ENCODE measurements at regions not wholly inside any gene's neighbourhood (a gene's known extent, or its start where the extent isn't known, plus 50 kb on each side); places are given as distances from the start of the nearest gene placed in this dataset.

DNA sequence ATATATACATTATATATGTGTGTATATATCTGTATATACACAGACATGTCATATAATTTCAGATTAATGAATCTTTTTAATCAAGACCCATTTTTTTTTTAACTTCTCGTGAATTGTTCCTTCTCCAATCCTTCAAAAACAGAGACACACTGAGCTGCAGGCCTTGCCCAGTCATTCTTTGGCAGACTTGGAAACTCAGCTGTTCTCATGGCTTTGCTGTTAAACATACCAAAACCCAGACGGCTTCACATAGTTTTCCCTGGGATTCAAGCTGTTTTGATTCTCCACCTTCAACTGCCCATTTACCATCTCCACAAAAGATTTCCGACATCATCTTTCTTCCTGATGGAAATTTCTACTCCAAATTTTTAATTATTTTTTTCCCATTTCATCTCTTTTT is 148.7 kb downstream of the KCNJ2 start:
- peak; percentile 19 for DNase-seq
- H3K14ac ChIP-seq (replicated peaks; ENCODE audit: low read depth, low read length), result no peak overlapping the region
- in situ Hi-C loops (cut with MboI; ENCODE audit: low sequenced_read_pairs), result no loop called here

More for the DNA sequence above, 148.7 kb downstream of the KCNJ2 start:
- Histone ChIP-seq H3K4me2 (ENCODE audit: low read depth, low read length) (no peak overlapping the region), H2AK5ac (ENCODE audit: low read depth, low read length) (no peak overlapping the region), H2BK120ac (ENCODE audit: low read depth, low read length) (no peak overlapping the region), H4K91ac (ENCODE audit: insufficient read depth, low read depth, low read length) (no peak overlapping the region), H3K4me1 (ENCODE audit: control insufficient read depth, insufficient read depth, low read length) (no peaks in the 10 kb centered on the region; the same call in 1 of the 2 replicates), H2BK20ac (ENCODE audit: low read depth, low read length) (no peak overlapping the region), H3K79me1 (ENCODE audit: low read depth in 1 of 2, low read length in 2 of 2) (no peaks in the 10 kb centered on the region), H3K18ac (ENCODE audit: low read depth, low read length) (no peak overlapping the region), H3K9me1 (ENCODE audit: insufficient read depth, low read length) (peaks cover 4% of the 10 kb centered on the region; the same call in 1 of the 2 replicates), H3K27me3 (ENCODE audit: control insufficient read depth, insufficient read depth, low read length) (no peaks in the 10 kb centered on the region), H3K9ac (ENCODE audit: low read depth, low read length) (no peak overlapping the region), H4K5ac (ENCODE audit: low read depth, low read length) (no peak overlapping the region), H3K4me3 (ENCODE audit: insufficient read depth, low read depth, low read length) (no peak overlapping the region), H3K4ac (ENCODE audit: low read depth, low read length) (no peak overlapping the region), H3K56ac (ENCODE audit: extremely low read depth, insufficient read depth, low read length) (no peak overlapping the region), H2BK15ac (ENCODE audit: low read depth, low read length) (no peak overlapping the region), H2AFZ (replicated peaks; ENCODE audit: low read length, poor library complexity) (no peak overlapping the region), H4K8ac (ENCODE audit: low read depth in 2 of 2, low read length in 2 of 2) (no peak overlapping the region), H3K9me3 (ENCODE audit: control insufficient read depth, insufficient read depth, low read length) (no peaks in the 10 kb centered on the region), H2BK5ac (ENCODE audit: low read depth, low read length, poor library complexity, severe bottlenecking) (no peak overlapping the region), H3K27ac (ENCODE audit: insufficient read depth, low read length) (no peak overlapping the region), H3K36me3 (ENCODE audit: control insufficient read depth, insufficient read depth, low read length) (no peaks in the 10 kb centered on the region), H2AK9ac (replicated peaks; ENCODE audit: low read depth, low read length, poor library complexity) (no peak overlapping the region), H4K20me1 (ENCODE audit: insufficient read depth, low read length) (no peaks in the 10 kb centered on the region), H3K23ac (ENCODE audit: low read depth, low read length) (no peak overlapping the region)
- dilution Hi-C loops (cut with HindIII; ENCODE audit: low sequenced_read_pairs, unreplicated experiment), result no loop called here
- POLR2A ChIA-PET (ENCODE audit: unreplicated experiment), result no interaction called here
- CTCF ChIA-PET, result no interaction called here
- BruUV-seq (replicated peaks), result no TSS peak
- 70 to 100% methylated on average over 1 to 3 of the region's 3 CpGs for WGBS, 2 experiments (ENCODE audit: extremely low coverage in 2 of 2, insufficient read length in 1 of 2)
- no peak for TF ChIP-seq CHD1 (IDR thresholded peaks at IDR 0.05; ENCODE audit: low read depth, low read length)
- TF ChIP-seq RFX5 (IDR thresholded peaks at IDR 0.05; ENCODE audit: low read depth, low read length), result no peak
- TF ChIP-seq FOS (IDR thresholded peaks at IDR 0.05; ENCODE audit: low read depth, low read length), result no peak
- TF ChIP-seq POLR2A (IDR thresholded peaks at IDR 0.05; ENCODE audit: low read depth, low read length), result no peak
- no peak for TF ChIP-seq CEBPB (IDR thresholded peaks at IDR 0.05; ENCODE audit: low read depth, low read length)
- TF ChIP-seq, protein P1, sequence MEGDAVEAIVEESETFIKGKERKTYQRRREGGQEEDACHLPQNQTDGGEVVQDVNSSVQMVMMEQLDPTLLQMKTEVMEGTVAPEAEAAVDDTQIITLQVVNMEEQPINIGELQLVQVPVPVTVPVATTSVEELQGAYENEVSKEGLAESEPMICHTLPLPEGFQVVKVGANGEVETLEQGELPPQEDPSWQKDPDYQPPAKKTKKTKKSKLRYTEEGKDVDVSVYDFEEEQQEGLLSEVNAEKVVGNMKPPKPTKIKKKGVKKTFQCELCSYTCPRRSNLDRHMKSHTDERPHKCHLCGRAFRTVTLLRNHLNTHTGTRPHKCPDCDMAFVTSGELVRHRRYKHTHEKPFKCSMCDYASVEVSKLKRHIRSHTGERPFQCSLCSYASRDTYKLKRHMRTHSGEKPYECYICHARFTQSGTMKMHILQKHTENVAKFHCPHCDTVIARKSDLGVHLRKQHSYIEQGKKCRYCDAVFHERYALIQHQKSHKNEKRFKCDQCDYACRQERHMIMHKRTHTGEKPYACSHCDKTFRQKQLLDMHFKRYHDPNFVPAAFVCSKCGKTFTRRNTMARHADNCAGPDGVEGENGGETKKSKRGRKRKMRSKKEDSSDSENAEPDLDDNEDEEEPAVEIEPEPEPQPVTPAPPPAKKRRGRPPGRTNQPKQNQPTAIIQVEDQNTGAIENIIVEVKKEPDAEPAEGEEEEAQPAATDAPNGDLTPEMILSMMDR (conservative IDR thresholded peaks at IDR 0.05; ENCODE audit: low read depth, low read length), result no peak
- no peak for TF ChIP-seq MAZ (IDR thresholded peaks at IDR 0.05; ENCODE audit: borderline replicate concordance, low read depth, low read length)
- TF ChIP-seq, protein P2, sequence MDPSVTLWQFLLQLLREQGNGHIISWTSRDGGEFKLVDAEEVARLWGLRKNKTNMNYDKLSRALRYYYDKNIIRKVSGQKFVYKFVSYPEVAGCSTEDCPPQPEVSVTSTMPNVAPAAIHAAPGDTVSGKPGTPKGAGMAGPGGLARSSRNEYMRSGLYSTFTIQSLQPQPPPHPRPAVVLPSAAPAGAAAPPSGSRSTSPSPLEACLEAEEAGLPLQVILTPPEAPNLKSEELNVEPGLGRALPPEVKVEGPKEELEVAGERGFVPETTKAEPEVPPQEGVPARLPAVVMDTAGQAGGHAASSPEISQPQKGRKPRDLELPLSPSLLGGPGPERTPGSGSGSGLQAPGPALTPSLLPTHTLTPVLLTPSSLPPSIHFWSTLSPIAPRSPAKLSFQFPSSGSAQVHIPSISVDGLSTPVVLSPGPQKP (IDR thresholded peaks at IDR 0.05; ENCODE audit: borderline replicate concordance, low read depth, low read length), result no peak
- intact Hi-C loops (cut with micrococcal nuclease), result no loop called here
- no peak for ATAC-seq (ENCODE audit: low read depth)

All from IMR-90 (cell line).